ENCODE measurements at regions not wholly inside any gene's neighbourhood (a gene's known extent, or its start where the extent isn't known, plus 50 kb on each side); places are given as distances from the start of the nearest gene placed in this dataset.

GRCh38 chr4:123555807-123556273, 159.2 kb downstream of the SPRY1 start:
- DNase-seq (no peak), ATAC-seq (peak; percentile 29 to 57)
- H3K36me3 ChIP-seq: no peaks in the 10 kb centered on the region
- H3K27ac ChIP-seq: peak overlapping the region; percentile 78
- H3K9me3 ChIP-seq: no peaks in the 10 kb centered on the region
- TF ChIP-seq, protein P1, sequence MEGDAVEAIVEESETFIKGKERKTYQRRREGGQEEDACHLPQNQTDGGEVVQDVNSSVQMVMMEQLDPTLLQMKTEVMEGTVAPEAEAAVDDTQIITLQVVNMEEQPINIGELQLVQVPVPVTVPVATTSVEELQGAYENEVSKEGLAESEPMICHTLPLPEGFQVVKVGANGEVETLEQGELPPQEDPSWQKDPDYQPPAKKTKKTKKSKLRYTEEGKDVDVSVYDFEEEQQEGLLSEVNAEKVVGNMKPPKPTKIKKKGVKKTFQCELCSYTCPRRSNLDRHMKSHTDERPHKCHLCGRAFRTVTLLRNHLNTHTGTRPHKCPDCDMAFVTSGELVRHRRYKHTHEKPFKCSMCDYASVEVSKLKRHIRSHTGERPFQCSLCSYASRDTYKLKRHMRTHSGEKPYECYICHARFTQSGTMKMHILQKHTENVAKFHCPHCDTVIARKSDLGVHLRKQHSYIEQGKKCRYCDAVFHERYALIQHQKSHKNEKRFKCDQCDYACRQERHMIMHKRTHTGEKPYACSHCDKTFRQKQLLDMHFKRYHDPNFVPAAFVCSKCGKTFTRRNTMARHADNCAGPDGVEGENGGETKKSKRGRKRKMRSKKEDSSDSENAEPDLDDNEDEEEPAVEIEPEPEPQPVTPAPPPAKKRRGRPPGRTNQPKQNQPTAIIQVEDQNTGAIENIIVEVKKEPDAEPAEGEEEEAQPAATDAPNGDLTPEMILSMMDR (IDR thresholded peaks at IDR 0.05): no peak
- H3K27me3 ChIP-seq (ENCODE audit: low read depth): no peaks in the 10 kb centered on the region
- peaks cover 30% of the 10 kb centered on the region for H3K4me1 ChIP-seq
- no peak overlapping the region for H3K4me3 ChIP-seq
- intact Hi-C loops (cut with DNase I): no loop called here

DNA sequence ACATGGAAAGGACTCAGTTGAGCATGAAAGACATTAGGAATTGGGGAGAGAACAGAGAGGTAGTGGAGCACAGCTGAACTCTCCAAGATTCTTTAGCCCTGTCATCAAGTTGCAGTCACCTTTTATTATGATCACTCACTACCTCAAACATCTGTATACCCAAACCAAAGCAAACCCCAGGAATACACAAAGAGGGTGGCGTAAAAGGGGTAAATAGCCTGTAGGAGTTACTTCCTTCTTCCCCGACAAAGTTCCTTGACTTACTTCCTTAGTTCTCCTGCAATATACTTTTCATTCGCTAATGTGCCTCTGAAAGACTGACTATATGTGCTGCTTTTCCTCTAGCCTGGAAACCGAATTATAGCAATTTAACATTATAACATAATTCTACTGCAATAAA, 159.9 kb downstream of the SPRY1 start:
- Histone ChIP-seq H3K4me3 (no peak overlapping the region), H3K4me1 (peaks cover 30% of the 10 kb centered on the region), H3K36me3 (no peaks in the 10 kb centered on the region), H3K27ac (peak overlapping the region; percentile 78), H3K27me3 (ENCODE audit: low read depth) (no peaks in the 10 kb centered on the region), H3K9me3 (no peaks in the 10 kb centered on the region)
- intact Hi-C loops (cut with DNase I): no loop called here
- DNase-seq (no peak), ATAC-seq (no peak)
- TF ChIP-seq, protein P1 (IDR thresholded peaks at IDR 0.05): no peak

DNA sequence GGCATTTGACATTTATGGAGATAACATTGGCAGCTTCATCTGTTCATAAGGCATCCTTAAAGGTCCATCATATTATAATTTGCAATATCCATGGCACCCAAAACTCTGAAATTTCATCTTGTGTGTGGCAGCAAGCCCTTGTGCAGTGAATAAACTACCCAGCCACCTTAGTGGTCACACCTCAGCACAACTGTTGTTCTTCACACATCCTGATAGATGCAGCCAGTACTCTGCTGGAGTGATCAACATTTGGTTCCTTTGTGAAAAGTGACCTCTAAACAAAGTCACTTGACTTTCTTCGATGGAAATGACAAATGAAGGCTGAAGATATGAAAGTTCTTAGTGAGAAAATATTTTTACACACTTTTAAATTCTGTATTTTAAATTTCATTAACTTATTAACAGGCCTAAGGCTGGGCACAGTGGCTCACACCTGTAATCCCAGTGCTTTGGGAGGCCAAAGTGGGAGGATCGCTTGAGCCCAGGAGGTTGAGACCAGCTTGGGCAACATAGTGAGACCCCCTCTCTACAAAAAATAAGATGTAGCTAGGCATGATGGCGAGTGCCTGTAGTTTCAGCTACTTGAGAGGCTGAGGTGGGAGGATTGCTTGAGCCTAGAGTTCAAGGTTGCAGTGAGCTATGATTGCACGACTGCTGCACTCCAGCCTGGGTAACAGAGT, 161.4 kb downstream of the SPRY1 start:
- Histone ChIP-seq H3K27ac (no peak overlapping the region), H3K36me3 (no peaks in the 10 kb centered on the region), H3K27me3 (ENCODE audit: low read depth) (no peaks in the 10 kb centered on the region), H3K9me3 (no peaks in the 10 kb centered on the region), H3K4me1 (peaks cover 30% of the 10 kb centered on the region), H3K4me3 (no peak overlapping the region)
- DNase-seq: no peak
- TF ChIP-seq, protein P1 (IDR thresholded peaks at IDR 0.05): no peak
- intact Hi-C loops (cut with DNase I): no loop called here
- ATAC-seq: no peak

DNA sequence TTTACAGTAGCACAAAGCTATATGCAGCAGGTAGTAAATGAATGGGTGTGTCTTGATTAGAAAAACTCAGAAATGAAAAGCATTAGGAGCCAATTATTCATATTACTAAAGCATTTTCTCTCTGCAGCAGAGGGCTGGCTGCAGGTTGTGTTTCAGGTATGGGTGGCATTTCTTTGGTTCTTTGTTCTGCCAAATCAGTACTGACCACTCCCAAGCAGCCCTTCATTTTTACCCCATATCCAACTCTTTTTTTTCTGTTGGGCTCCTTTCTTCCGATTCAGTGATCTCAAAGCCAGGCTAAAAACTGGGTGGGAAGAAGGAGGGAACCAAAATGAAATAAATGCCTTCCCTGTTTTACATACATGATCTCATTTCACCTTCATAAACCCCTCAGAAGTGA, 162.3 kb downstream of the SPRY1 start:
- no peak for DNase-seq
- Histone ChIP-seq H3K4me1 (peaks cover 30% of the 10 kb centered on the region), H3K27ac (no peak overlapping the region), H3K27me3 (ENCODE audit: low read depth) (no peaks in the 10 kb centered on the region), H3K4me3 (no peak overlapping the region), H3K9me3 (no peaks in the 10 kb centered on the region), H3K36me3 (no peaks in the 10 kb centered on the region)
- no peak for ATAC-seq
- intact Hi-C loops (cut with DNase I): no loop called here
- TF ChIP-seq, protein P1 (IDR thresholded peaks at IDR 0.05): no peak

GRCh38 chr4:123559955-123560871, 163.6 kb downstream of the SPRY1 start:
- DNase-seq (no peak), ATAC-seq (no peak)
- Histone ChIP-seq H3K9me3 (no peaks in the 10 kb centered on the region), H3K27ac (no peak overlapping the region), H3K36me3 (no peaks in the 10 kb centered on the region), H3K27me3 (ENCODE audit: low read depth) (no peaks in the 10 kb centered on the region), H3K4me1 (peaks cover 25% of the 10 kb centered on the region), H3K4me3 (no peak overlapping the region)
- TF ChIP-seq, protein P1 (IDR thresholded peaks at IDR 0.05): no peak
- intact Hi-C loops (cut with DNase I): no loop called here

Measured in lower lobe of right lung (tissue), 2 donors.